GM23338 (cell line): ENCODE measurements at regions not wholly inside any gene's neighbourhood (a gene's known extent, or its start where the extent isn't known, plus 50 kb on each side); places are given as distances from the start of the nearest gene placed in this dataset. TPM values are rescaled to one million over a fixed set of nuclear protein-coding genes. Genes with fewer than 3 reads are reported as not detected.
"Not testable (repeated sequence)": the region's sequence is repeated elsewhere in the genome, so short reads cannot be mapped to it uniquely, and the experiment has no call there.

Experiments used
- ATAC-seq: fragments of 200-7000 bp; cut with Tn5 transposase; 3 replicates; pipeline ENCODE4 v1.9.1; 2020
- DNase-seq: peaks from one replicate; pipeline ENCODE4 v3.0.0-alpha.2; 2015; ENCODE audit warnings: low spot score
- H2AFZ ChIP-seq: fragments of 200-600 bp; sonication (generic); 2 replicates; pipeline ENCODE4 v1.8.0; 2016; ENCODE audit warnings: antibody characterized with exemption, mild to moderate bottlenecking, moderate library complexity
- H3F3A ChIP-seq: fragments of 200-600 bp; sonication (generic); replicated peaks from 2 replicates; pipeline ENCODE4 v1.8.0; 2017; ENCODE audit warnings: antibody characterized with exemption, mixed run types, low read depth
- H3K27ac ChIP-seq: fragments of 200-600 bp; sonication (generic); 2 replicates; pipeline ENCODE4 v1.6.1; 2016; ENCODE audit warnings: low read depth
- H3K27me3 ChIP-seq: fragments of 200-600 bp; sonication (generic); 2 replicates; pipeline ENCODE4 v1.8.0; 2016; ENCODE audit warnings: mild to moderate bottlenecking, mixed run types, moderate library complexity; ENCODE audit not compliant: insufficient read depth
- H3K36me3 ChIP-seq: fragments of 200-600 bp; sonication (generic); 2 replicates; pipeline ENCODE4 v1.8.0; 2016; ENCODE audit warnings: mild to moderate bottlenecking; ENCODE audit not compliant: insufficient read depth
- H3K4me1 ChIP-seq: fragments of 200-600 bp; sonication (generic); 2 replicates; pipeline ENCODE4 v1.8.0; 2016; ENCODE audit warnings: mild to moderate bottlenecking, moderate library complexity; ENCODE audit not compliant: insufficient read depth
- H3K4me2 ChIP-seq: fragments of 200-600 bp; sonication (generic); 2 replicates; pipeline ENCODE4 v1.7.1; 2017; ENCODE audit warnings: mixed run types
- H3K4me3 ChIP-seq: fragments of 200-600 bp; sonication (generic); 2 replicates; pipeline ENCODE4 v1.6.1; 2016; ENCODE audit warnings: mixed run types
- H3K79me2 ChIP-seq: fragments of 200-600 bp; sonication (generic); replicated peaks from 2 replicates; pipeline ENCODE4 v1.8.0; 2017; ENCODE audit warnings: mild to moderate bottlenecking; ENCODE audit not compliant: insufficient read depth
- H3K9me2 ChIP-seq: fragments of 200-600 bp; sonication (generic); 2 replicates; pipeline ENCODE4 v1.8.0; 2017; ENCODE audit not compliant: insufficient read depth
- H4K20me1 ChIP-seq: fragments of 200-600 bp; sonication (generic); replicated peaks from 2 replicates; pipeline ENCODE4 v1.8.0; 2017; ENCODE audit warnings: mild to moderate bottlenecking; ENCODE audit not compliant: insufficient read depth
- H3K27ac Mint-ChIP-seq: 2 replicates; pipeline ENCODE4 v1.8.0; 2020; ENCODE audit warnings: inconsistent platforms, mild to moderate bottlenecking, moderate library complexity, mixed read lengths
- H3K27me3 Mint-ChIP-seq: 3 replicates; pipeline ENCODE4 v1.8.0; 2022; ENCODE audit warnings: low read depth, mild to moderate bottlenecking, moderate library complexity, mixed read lengths, inconsistent platforms; ENCODE audit not compliant: insufficient read depth, poor library complexity
- H3K36me3 Mint-ChIP-seq: 3 replicates; pipeline ENCODE4 v1.8.0; 2021; ENCODE audit warnings: low read depth, mild to moderate bottlenecking, inconsistent platforms, moderate library complexity, mixed read lengths
- H3K4me1 Mint-ChIP-seq: 3 replicates; pipeline ENCODE4 v1.8.0; 2020; ENCODE audit warnings: mild to moderate bottlenecking, inconsistent platforms, mixed read lengths
- H3K4me3 Mint-ChIP-seq: 3 replicates; pipeline ENCODE4 v1.8.0; 2021; ENCODE audit warnings: moderate library complexity, mild to moderate bottlenecking, inconsistent platforms, mixed read lengths
- H3K9me3 Mint-ChIP-seq: 3 replicates; pipeline ENCODE4 v1.8.0; 2020; ENCODE audit warnings: moderate library complexity, mild to moderate bottlenecking, inconsistent platforms, mixed read lengths
- small RNA-seq: library from RNA; depleted of rRNA; stranded (forward); fragments of <200 nt; gene quantifications from one replicate; pipeline ENCODE3, GENCODE V24; 2014; ENCODE audit warnings: low replicate concordance

DNA sequence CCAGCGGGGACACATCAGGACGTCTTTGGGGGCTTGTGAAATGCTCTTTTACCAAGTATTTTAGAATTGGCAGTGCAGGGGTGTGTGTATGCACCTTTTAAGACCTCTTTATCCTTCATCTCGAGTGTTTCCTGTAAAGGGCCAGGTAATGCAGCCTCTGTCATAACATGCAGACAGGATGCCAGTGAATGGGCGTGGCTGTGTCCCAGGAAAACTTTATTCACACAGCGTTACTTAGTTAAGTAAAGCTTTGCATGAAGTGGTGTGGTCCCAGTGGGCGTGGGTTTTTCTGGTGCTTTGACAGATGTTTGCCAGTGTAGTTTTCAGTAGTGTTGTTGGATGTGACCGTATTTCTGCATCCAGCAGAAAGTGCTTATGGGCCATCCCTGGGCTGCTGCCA is 70.3 kb upstream of the FAN1 start:
- H3K4me1 ChIP-seq, DNase-seq, H3K9me2 ChIP-seq, H3K27me3 ChIP-seq, H3F3A ChIP-seq, H3K36me3 Mint-ChIP-seq, H3K4me3 Mint-ChIP-seq, H3K27me3 Mint-ChIP-seq, H3K4me3 ChIP-seq, ATAC-seq, H3K79me2 ChIP-seq, H3K4me2 ChIP-seq, H2AFZ ChIP-seq, H4K20me1 ChIP-seq, H3K36me3 ChIP-seq, H3K27ac ChIP-seq, H3K4me1 Mint-ChIP-seq, H3K9me3 Mint-ChIP-seq: not testable (repeated sequence)
- H3K27ac Mint-ChIP-seq = 0 out of 2 replicates have a peak overlapping the region, but pooled peaks have one; percentile 57

DNA sequence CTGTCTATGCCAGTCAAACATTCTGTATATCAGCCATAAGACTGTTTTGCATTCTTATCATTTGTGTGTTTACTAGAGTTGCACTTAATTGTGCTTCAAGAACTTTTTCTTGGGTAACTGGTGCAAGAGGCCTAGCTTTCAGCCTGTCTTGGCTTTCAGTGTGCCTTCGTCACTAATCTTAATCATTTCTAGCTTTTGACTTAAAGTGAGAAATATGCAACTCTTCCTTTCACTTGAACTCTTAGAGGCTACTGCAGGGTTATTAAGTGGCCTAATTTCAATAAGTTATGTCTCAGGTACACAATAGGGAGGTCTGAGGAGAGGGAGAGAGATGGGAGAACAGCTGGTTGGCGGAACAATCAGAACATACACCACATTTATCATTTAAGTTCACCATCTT is 62.1 kb upstream of the FAN1 start:
- H3K4me1 Mint-ChIP-seq, H3K27me3 Mint-ChIP-seq, H3K79me2 ChIP-seq: not testable (repeated sequence)

DNA sequence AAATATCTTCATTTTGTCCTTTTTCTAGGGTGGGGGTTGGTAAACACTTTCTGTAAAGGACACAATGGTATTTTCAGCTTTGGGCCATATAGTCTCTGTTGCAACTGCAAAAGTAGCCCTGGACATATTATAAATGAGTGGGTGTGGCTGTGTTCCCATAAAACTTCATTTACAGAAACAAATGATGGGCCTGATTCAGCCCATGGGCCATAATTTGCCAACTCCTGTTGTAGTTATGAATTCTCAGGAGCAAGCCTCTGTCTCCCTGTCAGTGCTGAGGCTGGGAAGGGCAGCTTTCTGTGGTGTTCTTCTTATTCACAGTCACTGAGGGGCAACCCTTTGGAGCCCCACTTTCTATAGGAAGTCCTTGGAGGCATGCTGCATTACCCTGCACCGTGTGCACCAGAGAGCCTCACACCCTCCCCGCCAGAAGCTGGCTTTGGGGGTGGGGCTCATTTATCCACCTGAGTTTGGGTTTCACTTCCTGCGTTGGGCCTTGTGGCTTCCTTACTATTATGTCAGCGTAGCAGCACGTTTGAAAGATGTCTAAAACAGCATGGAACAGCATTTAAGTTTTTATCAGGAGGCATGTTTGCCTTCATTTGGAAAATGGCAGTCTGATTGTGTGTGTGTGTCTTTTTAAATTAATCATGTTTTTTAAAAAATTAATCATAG is 60.8 kb upstream of the FAN1 start:
- H3K79me2 ChIP-seq, H3K4me3 Mint-ChIP-seq, H3K4me1 ChIP-seq, H3K4me2 ChIP-seq, H3K4me3 ChIP-seq, H3K4me1 Mint-ChIP-seq, H3K36me3 Mint-ChIP-seq, H3K27me3 ChIP-seq, H3K27ac ChIP-seq, H3F3A ChIP-seq, H2AFZ ChIP-seq, H3K9me2 ChIP-seq, H3K27me3 Mint-ChIP-seq, H4K20me1 ChIP-seq, H3K36me3 ChIP-seq, H3K9me3 Mint-ChIP-seq: not testable (repeated sequence)
- ATAC-seq = peak; percentile 75
- peak overlapping the region; percentile 81 for H3K27ac Mint-ChIP-seq
- peak; percentile 15 for DNase-seq

More for the DNA sequence above, 62.1 kb upstream of the FAN1 start:
- not testable (repeated sequence) for H3K9me3 Mint-ChIP-seq, H3K4me1 ChIP-seq, H3K4me2 ChIP-seq, DNase-seq, H2AFZ ChIP-seq, H3K4me3 ChIP-seq, H3K36me3 Mint-ChIP-seq, ATAC-seq, H3F3A ChIP-seq, H3K36me3 ChIP-seq, H3K27ac ChIP-seq, H3K9me2 ChIP-seq, H3K4me3 Mint-ChIP-seq, H4K20me1 ChIP-seq, H3K27me3 ChIP-seq, H3K27ac Mint-ChIP-seq

GRCh38 chr15:30845536-30845935 is 58.2 kb upstream of the FAN1 start:
- H3K27me3 Mint-ChIP-seq, ATAC-seq, DNase-seq, H3K27ac ChIP-seq, H3K27me3 ChIP-seq, H3K27ac Mint-ChIP-seq, H3K4me3 Mint-ChIP-seq, H3K9me2 ChIP-seq, H3K4me1 Mint-ChIP-seq, H3K79me2 ChIP-seq, H3F3A ChIP-seq, H3K4me1 ChIP-seq, H3K4me3 ChIP-seq, H3K9me3 Mint-ChIP-seq, H4K20me1 ChIP-seq, H3K36me3 Mint-ChIP-seq, H3K4me2 ChIP-seq, H3K36me3 ChIP-seq, H2AFZ ChIP-seq: not testable (repeated sequence)

Small RNAs in the stretch of these regions (small RNA-seq; reads per million reads assigned to genes)
- not detected for gene RN7SL82P
